Islet precursor cell (in vitro differentiated cells): ENCODE measurements at regions not wholly inside any gene's neighbourhood (a gene's known extent, or its start where the extent isn't known, plus 50 kb on each side); places are given as distances from the start of the nearest gene placed in this dataset.
"Not testable (repeated sequence)": the region's sequence is repeated elsewhere in the genome, so short reads cannot be mapped to it uniquely, and the experiment has no call there.

Source experiments
- DNase-seq: peaks from one replicate; pipeline ENCODE4 v3.0.0-alpha.2; 2018

- not testable (repeated sequence) for DNase-seq
Observed at GRCh38 chr15:84550503-84550902, 50.3 kb upstream of the ZSCAN2 start.
